SJSA1 (cell line): ENCODE measurements at regions not wholly inside any gene's neighbourhood (a gene's known extent, or its start where the extent isn't known, plus 50 kb on each side); places are given as distances from the start of the nearest gene placed in this dataset.
"Not testable (repeated sequence)": the region's sequence is repeated elsewhere in the genome, so short reads cannot be mapped to it uniquely, and the experiment has no call there.

Experiments
- DNase-seq, 2 experiments: peaks; one replicate each; pipeline ENCODE4 v3.0.0-alpha.2; 2015 to 2020; ENCODE audit warnings: low spot score in 2 of 2, low read depth in 1 of 2
- H3K27ac ChIP-seq: fragments of 250-450 bp; sonication (Bioruptor Pico); 2 replicates; pipeline ENCODE4 v1.5.1; 2020; ENCODE audit warnings: mild to moderate bottlenecking, moderate library complexity
- H3K27me3 ChIP-seq: fragments of 250-450 bp; sonication (Bioruptor Pico); replicated peaks from 2 replicates; pipeline ENCODE4 v1.5.1; 2020; ENCODE audit warnings: mild to moderate bottlenecking, moderate library complexity
- H3K36me3 ChIP-seq: fragments of 250-450 bp; sonication (Bioruptor Pico); 2 replicates; pipeline ENCODE4 v1.5.1; 2020; ENCODE audit warnings: mild to moderate bottlenecking
- H3K4me1 ChIP-seq: fragments of 250-450 bp; sonication (Bioruptor Pico); replicated peaks from 2 replicates; pipeline ENCODE4 v1.6.1; 2021; ENCODE audit warnings: mild to moderate bottlenecking
- H3K4me3 ChIP-seq: fragments of 250-450 bp; sonication (Bioruptor Pico); 2 replicates; pipeline ENCODE4 v1.5.1; 2020; ENCODE audit warnings: mild to moderate bottlenecking
- H3K9me3 ChIP-seq: fragments of 250-450 bp; sonication (Bioruptor Pico); replicated peaks from 2 replicates; pipeline ENCODE4 v1.5.1; 2020; ENCODE audit warnings: mild to moderate bottlenecking

DNA sequence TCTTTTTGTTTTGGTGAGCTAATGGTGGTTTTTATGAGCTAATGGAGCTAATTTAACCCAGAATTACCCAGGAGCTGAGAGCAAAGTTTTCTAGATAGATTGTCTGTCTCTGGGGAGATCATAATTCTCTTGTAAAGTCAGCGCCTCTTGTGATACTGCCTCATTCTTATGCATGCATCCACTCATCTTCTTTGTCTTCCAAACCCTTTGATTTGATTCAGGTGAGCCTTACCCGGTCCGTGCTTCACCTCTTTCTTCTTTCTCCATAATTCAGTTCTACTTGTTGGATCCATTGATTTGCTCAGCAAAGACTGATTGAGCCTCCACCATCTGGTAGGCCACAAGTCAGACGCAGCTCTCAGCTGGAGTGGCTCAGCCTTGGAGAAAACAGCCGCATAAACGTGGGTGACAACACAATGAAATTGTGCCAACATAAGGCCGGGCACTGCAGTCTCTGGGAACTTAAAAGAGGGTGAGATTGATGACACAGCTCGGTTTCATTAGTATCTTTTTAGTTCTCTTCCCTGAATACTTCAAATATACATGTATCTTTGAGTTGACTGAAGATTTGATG is 158.5 kb upstream of the SH3BP4 start:
- H3K4me1 ChIP-seq = peaks cover 17% of the 10 kb centered on the region
- H3K9me3 ChIP-seq = no peaks in the 10 kb centered on the region
- DNase-seq = no peak
- no peaks in the 10 kb centered on the region for H3K36me3 ChIP-seq
- no peak overlapping the region for H3K4me3 ChIP-seq
- no peak overlapping the region for H3K27ac ChIP-seq
- H3K27me3 ChIP-seq = no peaks in the 10 kb centered on the region

DNA sequence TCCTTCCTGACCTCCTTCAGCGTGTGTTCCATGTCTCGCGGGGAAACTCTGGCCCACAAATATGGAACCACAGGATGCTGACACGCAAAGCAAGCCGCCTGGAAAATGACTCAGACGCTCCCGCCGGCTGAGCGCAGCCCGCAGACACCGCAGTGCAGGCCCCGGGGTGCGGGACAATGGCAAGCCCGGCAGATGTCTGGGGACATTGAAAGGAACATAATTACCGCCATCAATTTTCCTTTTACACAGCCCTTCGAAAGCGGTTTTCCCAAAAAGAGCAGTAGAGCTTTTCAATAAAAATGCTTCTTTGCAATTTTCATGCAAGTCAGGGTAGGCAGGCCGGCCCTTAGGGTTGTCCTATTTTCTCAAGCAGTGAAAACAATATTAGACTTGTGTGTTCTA is 159.2 kb upstream of the SH3BP4 start:
- Histone ChIP-seq H3K4me1 (peaks cover 17% of the 10 kb centered on the region), H3K27me3 (no peaks in the 10 kb centered on the region), H3K27ac (no peak overlapping the region), H3K4me3 (no peak overlapping the region), H3K36me3 (no peaks in the 10 kb centered on the region), H3K9me3 (no peaks in the 10 kb centered on the region)
- no peak for DNase-seq

DNA sequence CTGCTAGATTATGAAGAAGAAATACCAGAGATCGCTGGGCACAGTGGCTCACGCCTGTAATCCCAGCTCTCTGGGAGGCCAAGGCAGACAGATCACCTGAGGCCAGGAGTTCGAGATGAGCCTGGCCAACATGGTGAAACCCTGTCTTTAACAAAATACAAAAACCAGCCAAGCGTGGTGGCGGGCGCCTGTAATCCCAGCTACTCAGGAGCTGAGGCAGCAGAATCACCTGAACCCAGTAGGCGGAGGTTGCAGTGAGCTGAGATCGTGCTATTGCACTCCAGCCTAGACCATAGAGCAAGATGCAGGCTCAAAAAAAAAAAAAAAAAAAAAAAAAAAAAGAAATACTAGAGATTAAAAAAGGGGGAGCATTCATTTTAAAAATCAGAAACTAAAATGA is 159.7 kb upstream of the SH3BP4 start:
- H3K36me3 ChIP-seq, H3K27ac ChIP-seq, H3K4me3 ChIP-seq, DNase-seq, H3K27me3 ChIP-seq, H3K9me3 ChIP-seq: not testable (repeated sequence)
- H3K4me1 ChIP-seq = peaks cover 17% of the 10 kb centered on the region

DNA sequence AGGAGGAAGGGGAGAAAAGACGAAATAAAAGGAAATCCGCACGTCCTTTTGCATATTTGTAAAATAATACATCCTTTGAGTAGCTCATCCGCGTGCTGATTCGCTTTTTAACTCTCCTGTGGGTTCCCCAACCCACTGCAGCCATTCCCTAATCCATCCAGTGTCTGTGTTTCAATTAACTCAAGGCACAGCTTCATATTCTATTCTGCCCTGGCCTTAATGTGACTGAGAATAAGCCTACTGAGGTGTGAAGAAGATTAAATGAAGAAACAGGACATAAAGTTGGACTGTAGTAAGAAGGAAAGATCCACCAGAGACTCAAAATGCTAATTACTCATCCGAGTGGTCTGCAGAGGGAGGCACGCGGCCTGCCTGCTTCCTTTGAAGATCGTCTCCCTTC is 161.4 kb upstream of the SH3BP4 start:
- DNase-seq = no peak
- no peak overlapping the region for H3K27ac ChIP-seq
- no peaks in the 10 kb centered on the region for H3K27me3 ChIP-seq
- no peaks in the 10 kb centered on the region for H3K36me3 ChIP-seq
- H3K9me3 ChIP-seq = no peaks in the 10 kb centered on the region
- H3K4me1 ChIP-seq = peaks cover 7% of the 10 kb centered on the region
- H3K4me3 ChIP-seq = no peak overlapping the region

DNA sequence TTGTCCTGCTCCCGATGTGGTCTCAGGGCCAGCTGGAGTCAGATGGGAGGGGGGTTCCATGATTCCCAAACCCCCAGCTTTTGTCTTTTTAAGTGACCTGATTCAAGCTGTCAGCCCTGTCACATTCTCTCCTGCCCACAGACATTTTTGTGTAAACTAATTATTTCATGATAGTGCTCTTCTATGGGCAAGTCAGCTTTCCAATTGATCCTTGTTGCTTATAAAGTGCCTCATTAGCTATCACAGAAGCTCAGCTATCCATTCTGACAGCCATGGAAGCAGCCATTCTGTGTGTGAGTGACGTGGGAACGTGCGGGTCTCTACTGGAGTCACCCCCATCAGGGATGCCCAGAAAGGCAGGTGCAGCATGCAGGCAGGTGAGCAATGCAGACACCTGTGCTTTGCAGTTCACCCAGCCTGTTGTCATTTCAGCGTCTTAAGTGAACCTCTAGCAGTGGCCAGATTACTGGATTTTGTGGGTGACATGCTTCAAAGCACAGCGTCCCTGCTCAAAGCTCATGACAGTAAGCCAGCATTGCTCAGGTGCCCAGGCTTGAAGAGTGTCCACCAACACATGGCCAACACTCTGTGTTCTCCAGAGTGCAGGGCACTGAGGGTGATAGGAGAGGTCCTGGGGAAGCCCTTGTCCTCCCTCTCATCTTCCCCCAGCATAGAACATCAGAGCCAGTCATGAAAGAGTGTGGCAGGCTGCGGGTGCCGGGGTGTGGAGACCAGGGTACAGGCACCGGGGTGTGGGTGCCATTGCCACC is 162.1 kb upstream of the SH3BP4 start:
- Histone ChIP-seq H3K4me1 (peaks cover under 1% of the 10 kb centered on the region), H3K27me3 (no peaks in the 10 kb centered on the region), H3K36me3 (no peaks in the 10 kb centered on the region), H3K27ac (no peak overlapping the region), H3K9me3 (no peaks in the 10 kb centered on the region), H3K4me3 (no peak overlapping the region)
- DNase-seq = no peak

DNA sequence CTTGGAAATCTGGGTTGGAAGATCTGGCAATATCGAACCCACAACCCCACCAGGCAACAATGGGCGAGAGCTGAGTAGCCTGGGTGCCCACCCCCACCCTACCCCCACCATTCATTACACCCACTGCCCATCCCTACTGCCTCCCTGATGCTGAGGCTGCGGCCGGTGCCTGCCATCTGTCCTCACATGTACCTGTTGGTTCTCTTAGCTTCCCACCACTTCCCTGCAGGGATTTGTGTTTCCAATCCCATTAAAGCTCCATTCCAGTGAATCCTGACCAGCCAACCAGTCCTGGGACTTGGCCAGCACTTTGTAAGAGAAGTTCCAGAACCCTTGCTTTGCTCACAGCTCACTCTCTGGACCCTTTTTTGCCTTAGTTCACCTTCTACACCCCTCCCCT is 163.0 kb upstream of the SH3BP4 start:
- Histone ChIP-seq H3K9me3 (peaks cover 1% of the 10 kb centered on the region; the same call in 1 of the 2 replicates), H3K36me3 (no peaks in the 10 kb centered on the region), H3K4me3 (no peak overlapping the region), H3K4me1 (no peaks in the 10 kb centered on the region), H3K27ac (no peak overlapping the region), H3K27me3 (no peaks in the 10 kb centered on the region)
- no peak for DNase-seq

DNA sequence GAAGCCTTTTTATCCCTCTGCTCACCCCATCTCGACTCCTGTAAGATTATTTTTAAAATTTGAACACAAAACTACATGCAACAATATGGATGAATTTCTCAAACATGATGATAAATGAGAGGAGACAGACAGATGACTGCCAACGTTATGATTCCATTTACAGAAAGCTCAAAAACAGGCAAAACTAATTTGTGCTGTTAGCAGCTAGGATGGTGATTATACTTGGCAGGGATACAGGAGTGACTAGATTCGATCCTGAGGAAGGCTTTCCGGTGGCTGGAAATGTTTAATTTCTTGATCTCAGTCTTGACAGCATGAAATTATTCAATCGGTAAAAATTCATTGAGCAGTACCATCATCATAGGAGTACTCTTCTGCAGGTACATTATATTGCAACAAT is 163.4 kb upstream of the SH3BP4 start:
- Histone ChIP-seq H3K9me3 (peaks cover 5% of the 10 kb centered on the region; the same call in 1 of the 2 replicates), H3K4me1 (no peaks in the 10 kb centered on the region), H3K27ac (no peak overlapping the region), H3K4me3 (no peak overlapping the region), H3K27me3 (no peaks in the 10 kb centered on the region), H3K36me3 (no peaks in the 10 kb centered on the region)
- no peak for DNase-seq

DNA sequence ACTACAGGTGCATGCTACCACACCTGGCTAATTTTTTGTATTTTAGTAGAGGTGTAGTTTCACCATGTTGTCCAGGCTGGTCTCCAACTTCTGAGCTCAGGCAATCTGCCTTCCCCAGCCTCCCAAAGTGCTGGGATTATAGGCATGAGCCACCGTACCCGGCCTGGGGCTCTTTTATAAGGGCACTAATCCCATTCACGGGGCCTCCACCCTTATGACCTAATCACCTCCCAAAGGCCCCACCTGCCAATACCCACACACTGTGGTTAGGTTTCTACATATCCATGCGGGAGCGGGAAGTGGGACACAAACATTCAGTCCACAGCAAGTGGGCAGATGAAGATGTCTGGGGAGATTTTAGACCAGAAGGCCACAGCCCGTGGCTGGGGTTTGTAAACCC is 164.7 kb upstream of the SH3BP4 start:
- H3K36me3 ChIP-seq = no peaks in the 10 kb centered on the region
- H3K4me1 ChIP-seq = no peaks in the 10 kb centered on the region
- no peak for DNase-seq
- no peak overlapping the region for H3K27ac ChIP-seq
- H3K27me3 ChIP-seq = no peaks in the 10 kb centered on the region
- H3K9me3 ChIP-seq = peaks cover 11% of the 10 kb centered on the region
- no peak overlapping the region for H3K4me3 ChIP-seq

DNA sequence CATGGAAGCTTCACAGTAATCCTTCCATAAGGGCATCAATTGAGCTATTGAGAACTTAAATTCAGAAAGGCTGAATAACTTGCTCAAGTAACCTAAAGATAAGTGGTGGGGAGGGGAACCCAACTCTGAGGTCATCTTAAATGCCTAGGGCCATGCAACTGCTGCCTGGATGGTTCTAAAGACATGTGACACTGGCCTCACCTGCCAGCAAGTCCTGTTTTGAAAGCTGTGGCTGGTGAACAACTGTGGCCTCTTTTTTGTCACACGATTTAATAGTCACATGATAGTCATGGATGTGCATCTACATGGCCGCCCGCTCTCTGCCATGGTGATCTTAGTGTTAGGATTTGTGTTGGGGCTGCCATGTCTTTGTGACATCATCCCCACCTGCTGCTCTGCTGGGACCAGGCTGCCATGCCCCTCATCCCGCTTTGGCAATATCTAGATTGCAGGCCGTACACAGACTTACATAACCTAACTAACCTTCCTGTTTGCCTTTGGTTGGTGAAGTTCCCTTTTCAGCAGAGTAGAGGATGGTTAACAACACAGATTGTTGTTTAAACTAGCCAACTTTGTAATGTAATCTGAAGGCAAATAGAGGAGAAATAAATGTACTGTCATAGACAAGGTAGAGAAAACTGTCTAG is 177.9 kb upstream of the SH3BP4 start:
- no peaks in the 10 kb centered on the region for H3K36me3 ChIP-seq
- no peak for DNase-seq

DNA sequence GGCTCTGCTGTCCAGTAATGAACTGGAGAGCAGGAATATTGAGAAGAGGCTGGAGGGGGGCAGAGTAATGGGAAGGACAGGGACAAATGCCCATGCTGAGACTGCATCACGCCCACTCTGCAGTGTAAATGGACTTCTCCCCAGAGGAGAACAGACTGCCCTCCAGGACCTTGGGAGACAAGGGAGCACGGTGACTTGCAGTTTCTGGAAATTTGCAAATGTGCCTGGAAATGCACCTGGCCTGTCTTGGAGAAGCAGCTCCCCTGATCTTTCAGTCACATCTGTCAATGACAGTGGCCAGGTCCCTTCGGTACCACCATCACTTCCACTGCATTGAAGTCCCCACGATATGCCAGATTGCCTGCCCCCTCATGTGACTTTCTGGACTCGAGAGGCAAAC is 178.7 kb upstream of the SH3BP4 start:
- H3K9me3 ChIP-seq = no peaks in the 10 kb centered on the region
- no peaks in the 10 kb centered on the region for H3K27me3 ChIP-seq
- peaks cover 18% of the 10 kb centered on the region for H3K4me1 ChIP-seq
- no peaks in the 10 kb centered on the region for H3K36me3 ChIP-seq
- no peak overlapping the region for H3K27ac ChIP-seq
- no peak for DNase-seq
- H3K4me3 ChIP-seq = no peak overlapping the region

More for the DNA sequence above, 177.9 kb upstream of the SH3BP4 start:
- Histone ChIP-seq H3K27ac (no peak overlapping the region), H3K4me1 (peaks cover 18% of the 10 kb centered on the region), H3K27me3 (no peaks in the 10 kb centered on the region), H3K4me3 (no peak overlapping the region), H3K9me3 (no peaks in the 10 kb centered on the region)

DNA sequence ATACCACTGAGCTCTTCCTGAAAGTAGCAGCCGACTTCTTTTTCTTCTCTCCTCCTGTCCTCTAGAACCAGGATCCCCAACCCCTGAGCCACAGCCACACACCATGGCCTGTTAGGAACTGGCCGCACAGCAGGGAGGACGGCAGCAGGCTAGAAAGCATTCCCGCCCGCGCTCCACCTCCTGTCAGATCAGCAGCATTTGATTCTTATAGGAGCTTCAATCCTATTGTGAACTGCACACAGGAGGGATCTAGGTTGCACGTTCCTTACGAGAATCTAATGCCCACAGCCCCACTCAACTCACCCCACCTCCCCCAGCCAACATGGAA is 179.1 kb upstream of the SH3BP4 start:
- H3K27me3 ChIP-seq = no peaks in the 10 kb centered on the region
- no peak for DNase-seq
- no peak overlapping the region for H3K27ac ChIP-seq
- H3K4me3 ChIP-seq = no peak overlapping the region
- peaks cover 18% of the 10 kb centered on the region for H3K4me1 ChIP-seq
- no peaks in the 10 kb centered on the region for H3K9me3 ChIP-seq
- H3K36me3 ChIP-seq = no peaks in the 10 kb centered on the region

DNA sequence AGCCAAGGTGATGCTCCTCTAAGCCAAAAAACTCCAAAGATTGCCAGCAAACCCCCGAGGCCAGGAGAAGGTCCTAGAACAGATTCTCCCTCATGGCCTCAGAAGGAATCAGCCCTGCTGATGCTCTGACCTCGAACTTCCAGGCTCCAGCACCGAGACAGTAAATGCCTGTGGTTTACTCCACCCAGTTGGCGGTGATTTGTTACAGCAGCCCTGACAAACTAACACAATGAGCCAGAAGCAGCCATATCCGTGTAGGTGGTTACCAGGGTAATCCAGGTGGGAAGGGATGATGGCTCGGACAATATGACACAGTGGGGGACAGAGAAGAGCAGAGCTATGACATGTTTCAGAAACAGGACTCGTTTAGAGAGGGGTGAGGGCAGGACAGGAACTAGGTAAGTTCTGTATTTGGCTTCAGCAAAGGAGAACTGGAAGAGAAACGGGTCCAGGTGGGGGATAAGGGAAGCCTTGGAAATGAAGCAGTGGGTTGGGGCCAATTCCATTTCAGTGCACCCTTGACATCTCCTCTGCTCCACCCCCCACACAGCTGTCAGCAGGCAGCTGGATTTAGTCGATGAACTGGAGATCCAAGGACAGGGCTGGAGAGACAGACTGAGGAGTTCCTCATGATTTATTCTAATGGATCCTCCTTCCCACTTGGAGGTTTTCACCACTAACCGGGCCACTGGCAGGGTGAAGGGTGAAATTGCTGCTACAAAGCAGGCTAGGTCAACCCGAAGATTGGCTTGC is 179.7 kb upstream of the SH3BP4 start:
- Histone ChIP-seq H3K27me3 (no peaks in the 10 kb centered on the region), H3K36me3 (no peaks in the 10 kb centered on the region), H3K4me1 (peaks cover 18% of the 10 kb centered on the region), H3K4me3 (no peak overlapping the region), H3K9me3 (no peaks in the 10 kb centered on the region), H3K27ac (no peak overlapping the region)
- peak in 1 of 2 experiments; percentile 29 for DNase-seq

DNA sequence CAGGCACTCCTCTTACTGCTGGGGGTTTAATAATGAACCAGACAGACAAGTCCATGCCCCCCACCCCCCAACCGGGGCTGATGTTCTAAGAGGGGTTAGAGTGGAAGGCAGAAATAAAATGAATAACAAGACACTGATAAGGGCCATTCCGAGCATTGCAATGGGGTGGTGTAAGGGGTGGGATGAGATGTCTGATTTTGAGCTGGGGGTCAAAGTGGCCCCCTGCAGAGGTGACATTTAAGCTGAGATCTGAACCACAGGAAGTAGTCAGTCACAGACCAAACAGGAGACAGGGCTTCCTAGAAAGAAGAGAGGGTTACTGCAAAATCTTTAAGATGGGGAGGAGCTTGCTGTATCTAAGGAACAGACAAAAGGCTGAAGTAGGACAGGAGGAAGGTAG is 180.6 kb upstream of the SH3BP4 start:
- no peaks in the 10 kb centered on the region for H3K36me3 ChIP-seq
- H3K4me1 ChIP-seq = peaks cover 18% of the 10 kb centered on the region
- H3K4me3 ChIP-seq = no peak overlapping the region
- DNase-seq = no peak
- H3K27me3 ChIP-seq = no peaks in the 10 kb centered on the region
- no peaks in the 10 kb centered on the region for H3K9me3 ChIP-seq
- no peak overlapping the region for H3K27ac ChIP-seq

DNA sequence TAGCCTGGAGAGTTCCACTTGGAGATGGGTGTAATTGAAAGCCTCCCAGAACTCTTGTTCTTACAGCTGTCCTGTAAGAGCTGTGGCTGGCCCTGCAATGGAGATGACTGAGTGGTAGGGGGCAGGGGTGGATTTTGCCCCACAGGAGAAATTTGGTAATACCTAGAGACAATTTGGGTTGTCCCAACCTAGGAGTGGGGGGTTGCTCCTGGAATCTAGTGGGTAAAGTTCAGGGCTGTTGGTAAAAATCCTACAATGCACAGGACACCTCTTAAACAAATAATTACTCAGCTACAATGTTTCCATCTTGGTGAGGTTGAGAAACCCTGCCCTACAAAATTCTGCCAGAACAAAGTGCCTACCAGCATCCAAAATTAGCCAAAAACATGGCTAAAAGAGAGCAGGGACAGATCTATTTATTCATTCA is 181.1 kb upstream of the SH3BP4 start:
- Histone ChIP-seq H3K36me3 (no peaks in the 10 kb centered on the region), H3K4me1 (peaks cover 18% of the 10 kb centered on the region), H3K9me3 (no peaks in the 10 kb centered on the region), H3K27ac (no peak overlapping the region), H3K27me3 (no peaks in the 10 kb centered on the region), H3K4me3 (no peak overlapping the region)
- no peak for DNase-seq
